HG03175 (cell line): ENCODE measurements at regions not wholly inside any gene's neighbourhood (a gene's known extent, or its start where the extent isn't known, plus 50 kb on each side); places are given as distances from the start of the nearest gene placed in this dataset.
A peak's percentile ranks its signal among the peaks of the same experiment; 100 is the strongest.
"Not testable (repeated sequence)": the region's sequence is repeated elsewhere in the genome, so short reads cannot be mapped to it uniquely, and the experiment has no call there.

Experiments used
- ATAC-seq: cut with Tn5 transposase; IDR thresholded peaks from one replicate; pipeline ENCODE4 v1.9.1; 2021; ENCODE audit warnings: mild to moderate bottlenecking, moderate library complexity; ENCODE audit not compliant: unreplicated experiment

GRCh38 chr6:56752009-56752408 lies 109.3 kb upstream of the DST start:
- no peak for ATAC-seq

GRCh38 chr6:56751604-56752003 lies 108.9 kb upstream of the DST start:
- no peak for ATAC-seq

GRCh38 chr6:56750686-56751085 lies 108.0 kb upstream of the DST start:
- ATAC-seq = no peak

- no peak for ATAC-seq
Measured at GRCh38 chr6:56749632-56750151, 107.0 kb upstream of the DST start.

GRCh38 chr6:56746767-56747504 lies 104.2 kb upstream of the DST start:
- ATAC-seq = no peak

GRCh38 chr6:56745971-56746370 lies 103.3 kb upstream of the DST start:
- no peak for ATAC-seq

GRCh38 chr6:56745081-56745480 lies 102.4 kb upstream of the DST start:
- ATAC-seq = no peak

- ATAC-seq = no peak
Measured at GRCh38 chr6:56744528-56744927, 101.8 kb upstream of the DST start.

- peak; percentile 65 for ATAC-seq
Measured at GRCh38 chr6:56742122-56742791, 99.6 kb upstream of the DST start.

GRCh38 chr6:56741472-56741871 lies 98.8 kb upstream of the DST start:
- ATAC-seq = no peak

GRCh38 chr6:56739836-56740815 lies 97.4 kb upstream of the DST start:
- ATAC-seq = no peak

- no peak for ATAC-seq
Measured at GRCh38 chr6:56736804-56737203, 94.1 kb upstream of the DST start.

- no peak for ATAC-seq
Measured at GRCh38 chr6:56734335-56734734, 91.6 kb upstream of the DST start.

- no peak for ATAC-seq
Measured at GRCh38 chr6:56733211-56733697, 90.6 kb upstream of the DST start.

GRCh38 chr6:56732517-56732916 lies 89.8 kb upstream of the DST start:
- ATAC-seq = no peak

GRCh38 chr6:56730663-56731529 lies 88.2 kb upstream of the DST start:
- no peak for ATAC-seq

GRCh38 chr6:56729719-56730118 lies 87.0 kb upstream of the DST start:
- ATAC-seq = no peak

GRCh38 chr6:56729166-56729565 lies 86.5 kb upstream of the DST start:
- ATAC-seq = not testable (repeated sequence)

GRCh38 chr6:56727097-56727850 lies 84.6 kb upstream of the DST start:
- no peak for ATAC-seq
